H9 (cell line): ENCODE measurements at regions not wholly inside any gene's neighbourhood (a gene's known extent, or its start where the extent isn't known, plus 50 kb on each side); places are given as distances from the start of the nearest gene placed in this dataset.

Experiments used
- DNase-seq: peaks from one replicate; pipeline ENCODE4 v3.0.0-alpha.2; 2017
- H2AFZ ChIP-seq: one replicate; pipeline ENCODE4 v1.6.1; 2013; ENCODE audit warnings: mild to moderate bottlenecking, low read length, control low read depth, moderate library complexity
- H2AK5ac ChIP-seq: 2 replicates; pipeline ENCODE4 v1.6.1; 2013; ENCODE audit warnings: low read length, control low read depth, mixed read lengths; ENCODE audit not compliant: insufficient read length
- H2BK120ac ChIP-seq: one replicate; pipeline ENCODE4 v1.6.1; 2013; ENCODE audit warnings: low read depth, mild to moderate bottlenecking, low read length, control low read depth, inconsistent platforms; ENCODE audit not compliant: poor library complexity, severe bottlenecking
- H2BK12ac ChIP-seq: 2 replicates; pipeline ENCODE4 v1.6.1; 2013; ENCODE audit warnings: low read length, control low read depth, mixed read lengths, low read depth; ENCODE audit not compliant: insufficient read length
- H2BK15ac ChIP-seq: 2 replicates; pipeline ENCODE4 v1.6.1; 2013; ENCODE audit warnings: low read depth, low read length, control low read depth
- H2BK20ac ChIP-seq: one replicate; pipeline ENCODE4 v1.6.1; 2013; ENCODE audit warnings: low read depth, mild to moderate bottlenecking, low read length, control low read depth, inconsistent platforms; ENCODE audit not compliant: poor library complexity, severe bottlenecking
- H2BK5ac ChIP-seq: 2 replicates; pipeline ENCODE4 v1.6.1; 2013; ENCODE audit warnings: low read length, control low read depth, mixed read lengths; ENCODE audit not compliant: insufficient read length
- H3K14ac ChIP-seq: 2 replicates; pipeline ENCODE4 v1.6.1; 2013; ENCODE audit warnings: low read length, control low read depth; ENCODE audit not compliant: insufficient read depth
- H3K18ac ChIP-seq: 2 replicates; pipeline ENCODE4 v1.6.1; 2013; ENCODE audit warnings: low read depth, mild to moderate bottlenecking, mixed read lengths, low read length, control low read depth; ENCODE audit not compliant: insufficient read length
- H3K23ac ChIP-seq: 2 replicates; pipeline ENCODE4 v1.6.1; 2013; ENCODE audit warnings: low read length, control low read depth, mixed read lengths, low read depth; ENCODE audit not compliant: insufficient read length
- H3K23me2 ChIP-seq: 2 replicates; pipeline ENCODE4 v1.6.1; 2013; ENCODE audit warnings: low read depth, mild to moderate bottlenecking, mixed read lengths, low read length, control low read depth; ENCODE audit not compliant: insufficient read length, poor library complexity, severe bottlenecking
- H3K27ac ChIP-seq: 2 replicates; pipeline ENCODE4 v1.5.1; 2013; ENCODE audit warnings: low read length, control low read depth, mixed read lengths, low read depth; ENCODE audit not compliant: insufficient read length
- H3K27me3 ChIP-seq: 2 replicates; pipeline ENCODE4 v1.6.1; 2013; ENCODE audit warnings: low read length, control low read depth, inconsistent platforms; ENCODE audit not compliant: insufficient read depth
- H3K4ac ChIP-seq: 2 replicates; pipeline ENCODE4 v1.6.1; 2013; ENCODE audit warnings: low read depth, mild to moderate bottlenecking, control low read depth, inconsistent platforms, low read length, moderate library complexity
- H3K4me1 ChIP-seq: 2 replicates; pipeline ENCODE4 v1.6.1; 2013; ENCODE audit warnings: low read length, control low read depth, inconsistent platforms; ENCODE audit not compliant: insufficient read depth
- H3K4me2 ChIP-seq: 2 replicates; pipeline ENCODE4 v1.6.1; 2013; ENCODE audit warnings: low read length, control low read depth, mixed read lengths; ENCODE audit not compliant: insufficient read length, insufficient read depth
- H3K56ac ChIP-seq: 2 replicates; pipeline ENCODE4 v1.6.1; 2013; ENCODE audit warnings: low read depth, mild to moderate bottlenecking, mixed read lengths, low read length, control low read depth; ENCODE audit not compliant: insufficient read length
- H3K79me1 ChIP-seq: 2 replicates; pipeline ENCODE4 v1.6.1; 2013; ENCODE audit warnings: low read depth, mild to moderate bottlenecking, moderate library complexity, low read length, control low read depth, inconsistent platforms; ENCODE audit not compliant: insufficient read depth, poor library complexity, severe bottlenecking
- H3K79me2 ChIP-seq: 2 replicates; pipeline ENCODE4 v1.6.1; 2013; ENCODE audit warnings: low read length, control low read depth, inconsistent platforms; ENCODE audit not compliant: insufficient read depth
- H3K9ac ChIP-seq: 2 replicates; pipeline ENCODE4 v1.6.1; 2013; ENCODE audit warnings: low read length, control low read depth, mixed read lengths; ENCODE audit not compliant: insufficient read length; ENCODE audit errors: extremely low read depth
- H3K9me3 ChIP-seq: one replicate; pipeline ENCODE4 v1.6.1; 2013; ENCODE audit warnings: low read depth, low read length, inconsistent platforms; ENCODE audit not compliant: control insufficient read depth
- H3T11ph ChIP-seq: one replicate; pipeline ENCODE4 v1.6.1; 2013; ENCODE audit warnings: mild to moderate bottlenecking, low read length, control low read depth, inconsistent platforms
- H4K20me1 ChIP-seq: one replicate; pipeline ENCODE4 v1.6.1; 2013; ENCODE audit not compliant: control insufficient read depth, insufficient read length, insufficient read depth
- H4K5ac ChIP-seq: 2 replicates; pipeline ENCODE4 v1.6.1; 2013; ENCODE audit warnings: low read depth, mild to moderate bottlenecking, mixed read lengths, low read length, control low read depth; ENCODE audit not compliant: insufficient read length
- H4K8ac ChIP-seq: replicated peaks from 2 replicates; pipeline ENCODE4 v1.6.1; 2013; ENCODE audit warnings: low read length, control low read depth, mixed read lengths, low read depth; ENCODE audit not compliant: insufficient read length
- H4K91ac ChIP-seq: 2 replicates; pipeline ENCODE4 v1.6.1; 2013; ENCODE audit warnings: low read depth, mild to moderate bottlenecking, moderate library complexity, mixed read lengths, low read length, control low read depth; ENCODE audit not compliant: insufficient read length
- H3K27ac Mint-ChIP-seq, 3 experiments: 2 replicates in 2 of 3; 3 replicates in 1 of 3; pipeline ENCODE4 v1.8.0; 2020 to 2021; ENCODE audit warnings: mixed read lengths in 3 of 3, mild to moderate bottlenecking in 1 of 3, moderate library complexity in 1 of 3
- H3K27me3 Mint-ChIP-seq: 2 replicates; pipeline ENCODE4 v1.8.0; 2021; ENCODE audit warnings: low read depth, mild to moderate bottlenecking, moderate library complexity, mixed read lengths
- H3K36me3 Mint-ChIP-seq, 3 experiments: 2 replicates in 2 of 3; 3 replicates in 1 of 3; pipeline ENCODE4 v1.8.0; 2020 to 2021; ENCODE audit warnings: low read depth in 3 of 3, mixed read lengths in 3 of 3; ENCODE audit not compliant: insufficient read depth in 1 of 3
- H3K4me1 Mint-ChIP-seq, 2 experiments: 2 replicates each; pipeline ENCODE4 v1.8.0; 2020; ENCODE audit warnings: mixed read lengths in 2 of 2
- H3K4me3 Mint-ChIP-seq, 2 experiments: 2 replicates in 1 of 2; 3 replicates in 1 of 2; pipeline ENCODE4 v1.8.0; 2020 to 2021; ENCODE audit warnings: mild to moderate bottlenecking in 2 of 2, mixed read lengths in 2 of 2, moderate library complexity in 1 of 2
- H3K9me3 Mint-ChIP-seq, 2 experiments: 2 replicates in 1 of 2; 3 replicates in 1 of 2; pipeline ENCODE4 v1.8.0; 2020; ENCODE audit warnings: mild to moderate bottlenecking in 2 of 2, mixed read lengths in 2 of 2, moderate library complexity in 1 of 2
- CTCF ChIP-seq: fragments of 200-600 bp; sonication (generic); conservative IDR thresholded peaks from 3 replicates; pipeline ENCODE4 v1.8.0; 2021; ENCODE audit warnings: antibody characterized with exemption, mild to moderate bottlenecking
- WGBS: extraction: QIAGEN DNeasy Blood & Tissue Kit; methylation state at CpG from one replicate; pipeline ENCODE4 v1.1.7; 2013; ENCODE audit warnings: missing lambda C conversion rate, low lambda C conversion rate, mixed read lengths; ENCODE audit not compliant: insufficient read length; ENCODE audit errors: extremely low coverage; 5-methylcytosine and 5-hydroxymethylcytosine counted together

GRCh38 chr4:111274486-111274885, 651.6 kb upstream of the PITX2 start:
- Histone ChIP-seq H3K23me2 (no peaks in the 10 kb centered on the region), H3K14ac (no peak overlapping the region), H3K9ac (no peak overlapping the region), H3K27me3 (no peaks in the 10 kb centered on the region), H2BK15ac (no peak overlapping the region), H3T11ph (no peak overlapping the region), H3K56ac (no peak overlapping the region), H3K79me1 (no peaks in the 10 kb centered on the region), H4K5ac (no peak overlapping the region), H3K18ac (no peak overlapping the region), H3K4ac (no peak overlapping the region), H2AK5ac (no peak overlapping the region), H2BK5ac (no peak overlapping the region), H2BK120ac (no peak overlapping the region), H3K9me3 (no peaks in the 10 kb centered on the region), H4K8ac (no peak overlapping the region), H4K20me1 (no peaks in the 10 kb centered on the region), H2BK20ac (no peak overlapping the region), H2AFZ (no peak overlapping the region), H3K4me1 (no peaks in the 10 kb centered on the region), H3K4me2 (no peak overlapping the region), H3K27ac (no peak overlapping the region), H3K23ac (no peak overlapping the region), H3K79me2 (no peaks in the 10 kb centered on the region), H2BK12ac (no peak overlapping the region), H4K91ac (no peak overlapping the region)
- 0 out of 4 replicates have a peak, but pooled peaks cover 0 to 3% of the 10 kb centered on the region in 2 experiments for H3K4me1 Mint-ChIP-seq
- DNase-seq, result no peak
- H3K9me3 Mint-ChIP-seq, result no peaks in the 10 kb centered on the region
- no peaks in the 10 kb centered on the region; the same call in 1 of the 2 replicates for H3K27me3 Mint-ChIP-seq
- no peak for TF ChIP-seq CTCF
- no peaks in the 10 kb centered on the region for H3K36me3 Mint-ChIP-seq
- no peak overlapping the region for H3K4me3 Mint-ChIP-seq
- WGBS, result no CpG with 5 or more reads among the region's 6 CpGs
- peak overlapping the region in 1 of 3 experiments; percentile 14; a peak in 1 of 7 replicates for H3K27ac Mint-ChIP-seq
